HCT116 (cell line): ENCODE measurements at regions not wholly inside any gene's neighbourhood (a gene's known extent, or its start where the extent isn't known, plus 50 kb on each side); places are given as distances from the start of the nearest gene placed in this dataset.

ENCODE experiments used
- ATAC-seq: fragments of 200-7000 bp; cut with Tn5 transposase; 2 replicates; pipeline ENCODE4 v1.9.1; 2020; ENCODE audit warnings: mild to moderate bottlenecking, moderate library complexity
- BruUV-seq: library from RNA; stranded (reverse); fragments of 400-500 nt; replicated peaks from 2 replicates; lab custom pipeline; 2021; lab: Mats Ljungman, UMichigan
- CTCF ChIA-PET: fragments of 300-600 bp; sonication (Branson Sonifier 250); formaldehyde crosslinking; loops from one replicate; lab custom pipeline; 2021; ENCODE audit warnings: antibody characterized with exemption; lab: Charles Lee
- POLR2A ChIA-PET: fragments of 300-600, 350-600 bp; sonication (Branson Sonifier 250); formaldehyde crosslinking; loops from one replicate; lab custom pipeline; 2021; ENCODE audit warnings: antibody characterized with exemption; lab: Charles Lee
- RAD21 ChIA-PET, 2 experiments: fragments of 300-600 bp; sonication (Branson Sonifier 250); formaldehyde crosslinking; loops; one replicate each; lab custom pipeline; 2023; ENCODE audit warnings: low total read pairs in 2 of 2; ENCODE audit not compliant: uncharacterized antibody in 2 of 2, unreplicated experiment in 2 of 2, low non-redundant PET in 1 of 2; lab: Charles Lee
- DNase-seq: peaks from one replicate; pipeline ENCODE4 v3.0.0-alpha.2; 2010; ENCODE audit warnings: low read depth, low spot score
- H2AFZ ChIP-seq: fragments of 200-600 bp; shearing (Covaris generic), sonication (generic); 2 replicates; pipeline ENCODE4 v1.6.1; 2017; ENCODE audit warnings: low read depth, mixed run types, mixed read lengths, antibody characterized with exemption, low read length; ENCODE audit not compliant: poor library complexity, severe bottlenecking
- H3K27ac ChIP-seq: 2 replicates; pipeline ENCODE4 v1.5.1; 2012; ENCODE audit warnings: low read depth, low read length
- H3K27me3 ChIP-seq: fragments of 200-600 bp; sonication (generic); 2 replicates; pipeline ENCODE4 v1.6.1; 2016; ENCODE audit warnings: mixed run types, low read length, mixed read lengths; ENCODE audit not compliant: insufficient read depth
- H3K36me3 ChIP-seq, 2 experiments: fragments of 200-500 bp in 1 of 2; fragments of 200-600 bp in 1 of 2; sonication (Bioruptor generic) in 1 of 2; sonication (generic) in 1 of 2; 2 replicates each; pipeline versions ENCODE4 v1.5.1 to v1.6.1; 2014 to 2016; ENCODE audit warnings: low read length in 2 of 2, inconsistent platforms in 1 of 2, mixed read lengths in 1 of 2, mixed run types in 1 of 2; ENCODE audit not compliant: insufficient read depth in 2 of 2, control insufficient read depth in 1 of 2
- H3K4me1 ChIP-seq, 2 experiments: fragments of 200-600 bp in 1 of 2; sonication (generic) in 1 of 2; 2 replicates each; pipeline versions ENCODE4 v1.5.1 to v1.6.1; 2012 to 2017; ENCODE audit warnings: low read length in 2 of 2, inconsistent platforms in 1 of 2, mild to moderate bottlenecking in 1 of 2, mixed read lengths in 1 of 2, mixed run types in 1 of 2, moderate library complexity in 1 of 2; ENCODE audit not compliant: insufficient read depth in 2 of 2, control insufficient read depth in 1 of 2
- H3K4me2 ChIP-seq: fragments of 200-600 bp; sonication (generic); 2 replicates; pipeline ENCODE4 v1.6.1; 2017; ENCODE audit warnings: mixed run types, low read length, mixed read lengths
- H3K4me3 ChIP-seq, 2 experiments: fragments of 200-600 bp in 1 of 2; sonication (generic) in 1 of 2; replicated peaks in 1 of 2; 2 replicates each; pipeline ENCODE4 v1.5.1; 2011 to 2016; ENCODE audit warnings: low read length in 2 of 2, control low read depth in 1 of 2, low read depth in 1 of 2, mild to moderate bottlenecking in 1 of 2, mixed read lengths in 1 of 2, mixed run types in 1 of 2
- H3K79me2 ChIP-seq: fragments of 200-600 bp; sonication (generic); 2 replicates; pipeline ENCODE4 v1.6.1; 2017; ENCODE audit warnings: mild to moderate bottlenecking, mixed run types, low read length, moderate library complexity, mixed read lengths; ENCODE audit not compliant: insufficient read depth
- H3K9ac ChIP-seq: fragments of 200-600 bp; sonication (generic); 2 replicates; pipeline ENCODE4 v1.6.1; 2016; ENCODE audit warnings: low read length, mixed read lengths
- H3K9me2 ChIP-seq: fragments of 200-600 bp; sonication (generic), shearing (Covaris generic); 2 replicates; pipeline ENCODE4 v1.6.1; 2017; ENCODE audit warnings: mixed run types, mild to moderate bottlenecking, moderate library complexity; ENCODE audit not compliant: insufficient read depth
- H3K9me3 ChIP-seq, 2 experiments: fragments of 200-500 bp in 1 of 2; fragments of 200-600 bp in 1 of 2; sonication (Bioruptor generic) in 1 of 2; sonication (generic) in 1 of 2; 2 replicates each; pipeline ENCODE4 v1.6.1; 2014 to 2017; ENCODE audit warnings: low read length in 2 of 2, mixed read lengths in 2 of 2, inconsistent platforms in 1 of 2, low read depth in 1 of 2, mild to moderate bottlenecking in 1 of 2, mixed run types in 1 of 2, moderate library complexity in 1 of 2; ENCODE audit not compliant: control insufficient read depth in 1 of 2, insufficient read depth in 1 of 2
- H4K20me1 ChIP-seq: fragments of 200-600 bp; sonication (generic), shearing (Covaris generic); 2 replicates; pipeline ENCODE4 v1.6.1; 2017; ENCODE audit warnings: mixed run types, mild to moderate bottlenecking, moderate library complexity; ENCODE audit not compliant: insufficient read depth
- ATF3 ChIP-seq: IDR thresholded peaks from 2 replicates; pipeline ENCODE4 v1.6.1; 2012
- CBX3 ChIP-seq: IDR thresholded peaks from 2 replicates; pipeline ENCODE4 v1.6.1; 2012; ENCODE audit warnings: low read depth
- CEBPB ChIP-seq: IDR thresholded peaks from 2 replicates; pipeline ENCODE4 v1.6.1; 2012; ENCODE audit warnings: low read depth
- EGR1 ChIP-seq: IDR thresholded peaks from 2 replicates; pipeline ENCODE4 v1.6.1; 2012; ENCODE audit warnings: low read depth
- ELF1 ChIP-seq: IDR thresholded peaks from 2 replicates; pipeline ENCODE4 v1.6.1; 2012; ENCODE audit warnings: low read depth, borderline replicate concordance
- EZH2phosphoT487 ChIP-seq: fragments of 200-600 bp; IDR thresholded peaks from 2 replicates; pipeline ENCODE4 v1.6.1; 2018; ENCODE audit warnings: antibody characterized with exemption, borderline replicate concordance
- FOSL1 ChIP-seq: IDR thresholded peaks from 2 replicates; pipeline ENCODE4 v1.6.1; 2012; ENCODE audit warnings: low read depth
- JUND ChIP-seq: IDR thresholded peaks from 2 replicates; pipeline ENCODE4 v1.6.1; 2012
- POLR2A ChIP-seq: IDR thresholded peaks from 2 replicates; pipeline ENCODE4 v1.7.0; 2011; ENCODE audit warnings: borderline replicate concordance; ENCODE audit not compliant: insufficient read depth, insufficient read length; ENCODE audit errors: extremely low read depth
- POLR2AphosphoS5 ChIP-seq: IDR thresholded peaks from 2 replicates; pipeline ENCODE4 v1.6.1; 2011; ENCODE audit warnings: mild to moderate bottlenecking, low read depth, low read length, moderate library complexity
- RAD21 ChIP-seq: IDR thresholded peaks from 2 replicates; pipeline ENCODE4 v1.6.1; 2012; ENCODE audit warnings: low read depth, mild to moderate bottlenecking
- SIN3A ChIP-seq: IDR thresholded peaks from 2 replicates; pipeline ENCODE4 v1.6.1; 2012; ENCODE audit warnings: low read depth
- TCF7L2 ChIP-seq: IDR thresholded peaks from 2 replicates; pipeline ENCODE4 v1.7.0; 2011; ENCODE audit warnings: borderline replicate concordance, inconsistent platforms; ENCODE audit not compliant: insufficient read depth, insufficient read length; ENCODE audit errors: extremely low read depth
- ZFX ChIP-seq: fragments of 450-650 bp; IDR thresholded peaks from 2 replicates; pipeline ENCODE4 v1.6.1; 2017
- ZNF274 ChIP-seq: fragments of 200-500 bp; sonication (Bioruptor generic); IDR thresholded peaks from 2 replicates; pipeline ENCODE4 v1.6.1; 2014; ENCODE audit warnings: mild to moderate bottlenecking, low read depth, low read length, inconsistent platforms
- intact Hi-C: fragments of 100-400 bp; cut with micrococcal nuclease; formaldehyde crosslinking; loops from 2 replicates; pipeline ENCODE4 v1.10.0; 2022
- TF ChIP-seq, protein P1 (sequence below): IDR thresholded peaks from 2 replicates; pipeline ENCODE4 v1.6.1; 2012
- TF ChIP-seq, protein P2 (sequence below): IDR thresholded peaks from 2 replicates; pipeline ENCODE4 v1.6.1; 2012; ENCODE audit warnings: low read depth
- TF ChIP-seq, protein P3 (sequence below), 3 experiments: fragments of 200-600 bp in 1 of 3; sonication (generic) in 1 of 3; IDR thresholded peaks in 2 of 3; conservative IDR thresholded peaks in 1 of 3; 2 replicates each; pipeline ENCODE4 v1.5.1; 2012 to 2017; ENCODE audit warnings: low read depth in 2 of 3, low read length in 2 of 3, antibody characterized with exemption in 1 of 3, borderline replicate concordance in 1 of 3, control low read depth in 1 of 3, mild to moderate bottlenecking in 1 of 3, mixed read lengths in 1 of 3, mixed run types in 1 of 3, moderate library complexity in 1 of 3; ENCODE audit not compliant: insufficient read depth in 1 of 3

DNA sequence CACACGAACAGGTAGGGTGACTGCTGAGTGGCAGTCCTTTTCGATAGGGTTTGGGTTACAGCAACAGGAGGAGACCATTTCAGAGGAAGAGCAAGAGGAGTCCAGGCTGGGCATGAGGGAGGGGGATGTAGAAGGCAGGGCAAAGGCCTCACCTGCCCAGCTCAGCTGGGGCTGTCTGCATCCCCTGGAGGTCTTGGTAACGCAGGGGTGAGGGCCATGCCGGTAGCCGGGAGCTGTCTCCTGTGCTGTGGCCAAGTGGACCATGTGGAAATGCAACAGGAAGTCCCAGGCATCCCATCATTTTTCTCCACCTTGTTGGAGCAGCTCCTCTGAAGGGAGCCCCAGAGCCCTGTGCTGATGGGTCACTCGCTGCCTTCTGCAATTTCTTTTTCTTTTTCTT lies 105.4 kb upstream of the C1orf174 start (continued):
- TF ChIP-seq, protein P1, sequence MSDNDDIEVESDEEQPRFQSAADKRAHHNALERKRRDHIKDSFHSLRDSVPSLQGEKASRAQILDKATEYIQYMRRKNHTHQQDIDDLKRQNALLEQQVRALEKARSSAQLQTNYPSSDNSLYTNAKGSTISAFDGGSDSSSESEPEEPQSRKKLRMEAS = no peak

DNA sequence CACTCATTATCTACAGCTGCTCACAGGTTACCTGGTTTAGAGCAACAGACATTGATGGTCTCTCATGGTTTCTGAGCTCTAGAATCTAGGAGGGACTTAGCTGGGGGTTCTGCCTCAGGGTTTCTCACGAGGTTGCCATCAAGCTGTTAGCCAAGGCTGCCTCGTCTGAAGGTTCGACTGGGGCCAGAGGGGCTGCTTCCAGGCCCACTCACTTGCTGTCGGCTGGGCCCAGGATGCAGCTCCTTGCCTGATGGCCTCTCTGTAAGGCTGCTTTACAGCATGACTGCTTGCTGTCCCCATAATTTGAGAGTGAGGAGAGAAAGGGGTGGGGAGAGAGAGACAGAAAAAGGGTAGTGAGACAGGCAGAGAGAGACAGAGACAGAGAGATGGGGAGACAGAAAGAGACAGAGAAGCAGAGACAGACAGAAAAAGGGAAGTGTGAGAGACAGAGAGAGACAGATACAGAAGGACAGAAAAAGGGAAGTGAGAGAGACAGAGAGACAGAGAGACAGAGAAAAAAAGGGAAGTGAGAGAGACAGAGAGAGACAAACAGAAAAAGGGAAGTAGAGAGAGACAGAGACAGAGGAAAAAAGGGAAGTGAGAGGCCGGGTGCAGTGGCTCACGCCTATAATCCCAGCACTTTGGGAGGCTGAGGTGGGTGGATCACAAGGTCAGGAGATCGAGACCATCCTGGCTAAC lies 106.8 kb upstream of the C1orf174 start:
- Histone ChIP-seq H3K9me3 (no peaks in the 10 kb centered on the region), H4K20me1 (no peaks in the 10 kb centered on the region), H2AFZ (no peak overlapping the region), H3K4me2 (no peak overlapping the region), H3K9me2 (no peaks in the 10 kb centered on the region), H3K36me3 (no peaks in the 10 kb centered on the region), H3K27ac (no peak overlapping the region), H3K27me3 (no peaks in the 10 kb centered on the region), H3K79me2 (no peaks in the 10 kb centered on the region), H3K4me1 (no peaks in the 10 kb centered on the region), H3K4me3 (no peak overlapping the region), H3K9ac (no peak overlapping the region)
- DNase-seq (no peak), ATAC-seq (no peak)
- ChIA-PET RAD21 (interaction anchor here in 1 of 2 experiments (0.6 kb wide), 1 partner anchor 150 kb away, joined by 4 read pairs; no protein-coding TSS in a partner anchor), POLR2A (no interaction called here), CTCF (no interaction called here)
- no TSS peak for BruUV-seq
- intact Hi-C loops = no loop called here
- TF ChIP-seq ZNF274 (no peak), ELF1 (no peak), EZH2phosphoT487 (no peak), POLR2AphosphoS5 (no peak), POLR2A (no peak), SIN3A (no peak), TCF7L2 (no peak), FOSL1 (no peak), CBX3 (no peak), ZFX (no peak), EGR1 (no peak), JUND (no peak), ATF3 (no peak), RAD21 (no peak), CEBPB (no peak)
- TF ChIP-seq, protein P2, sequence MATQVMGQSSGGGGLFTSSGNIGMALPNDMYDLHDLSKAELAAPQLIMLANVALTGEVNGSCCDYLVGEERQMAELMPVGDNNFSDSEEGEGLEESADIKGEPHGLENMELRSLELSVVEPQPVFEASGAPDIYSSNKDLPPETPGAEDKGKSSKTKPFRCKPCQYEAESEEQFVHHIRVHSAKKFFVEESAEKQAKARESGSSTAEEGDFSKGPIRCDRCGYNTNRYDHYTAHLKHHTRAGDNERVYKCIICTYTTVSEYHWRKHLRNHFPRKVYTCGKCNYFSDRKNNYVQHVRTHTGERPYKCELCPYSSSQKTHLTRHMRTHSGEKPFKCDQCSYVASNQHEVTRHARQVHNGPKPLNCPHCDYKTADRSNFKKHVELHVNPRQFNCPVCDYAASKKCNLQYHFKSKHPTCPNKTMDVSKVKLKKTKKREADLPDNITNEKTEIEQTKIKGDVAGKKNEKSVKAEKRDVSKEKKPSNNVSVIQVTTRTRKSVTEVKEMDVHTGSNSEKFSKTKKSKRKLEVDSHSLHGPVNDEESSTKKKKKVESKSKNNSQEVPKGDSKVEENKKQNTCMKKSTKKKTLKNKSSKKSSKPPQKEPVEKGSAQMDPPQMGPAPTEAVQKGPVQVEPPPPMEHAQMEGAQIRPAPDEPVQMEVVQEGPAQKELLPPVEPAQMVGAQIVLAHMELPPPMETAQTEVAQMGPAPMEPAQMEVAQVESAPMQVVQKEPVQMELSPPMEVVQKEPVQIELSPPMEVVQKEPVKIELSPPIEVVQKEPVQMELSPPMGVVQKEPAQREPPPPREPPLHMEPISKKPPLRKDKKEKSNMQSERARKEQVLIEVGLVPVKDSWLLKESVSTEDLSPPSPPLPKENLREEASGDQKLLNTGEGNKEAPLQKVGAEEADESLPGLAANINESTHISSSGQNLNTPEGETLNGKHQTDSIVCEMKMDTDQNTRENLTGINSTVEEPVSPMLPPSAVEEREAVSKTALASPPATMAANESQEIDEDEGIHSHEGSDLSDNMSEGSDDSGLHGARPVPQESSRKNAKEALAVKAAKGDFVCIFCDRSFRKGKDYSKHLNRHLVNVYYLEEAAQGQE = no peak
- TF ChIP-seq, protein P1 = no peak
- TF ChIP-seq, protein P3, sequence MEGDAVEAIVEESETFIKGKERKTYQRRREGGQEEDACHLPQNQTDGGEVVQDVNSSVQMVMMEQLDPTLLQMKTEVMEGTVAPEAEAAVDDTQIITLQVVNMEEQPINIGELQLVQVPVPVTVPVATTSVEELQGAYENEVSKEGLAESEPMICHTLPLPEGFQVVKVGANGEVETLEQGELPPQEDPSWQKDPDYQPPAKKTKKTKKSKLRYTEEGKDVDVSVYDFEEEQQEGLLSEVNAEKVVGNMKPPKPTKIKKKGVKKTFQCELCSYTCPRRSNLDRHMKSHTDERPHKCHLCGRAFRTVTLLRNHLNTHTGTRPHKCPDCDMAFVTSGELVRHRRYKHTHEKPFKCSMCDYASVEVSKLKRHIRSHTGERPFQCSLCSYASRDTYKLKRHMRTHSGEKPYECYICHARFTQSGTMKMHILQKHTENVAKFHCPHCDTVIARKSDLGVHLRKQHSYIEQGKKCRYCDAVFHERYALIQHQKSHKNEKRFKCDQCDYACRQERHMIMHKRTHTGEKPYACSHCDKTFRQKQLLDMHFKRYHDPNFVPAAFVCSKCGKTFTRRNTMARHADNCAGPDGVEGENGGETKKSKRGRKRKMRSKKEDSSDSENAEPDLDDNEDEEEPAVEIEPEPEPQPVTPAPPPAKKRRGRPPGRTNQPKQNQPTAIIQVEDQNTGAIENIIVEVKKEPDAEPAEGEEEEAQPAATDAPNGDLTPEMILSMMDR (IDR thresholded peaks at IDR 0.05 in 2 of 3, conservative IDR thresholded peaks at IDR 0.05 in 1 of 3; ENCODE audit: borderline replicate concordance in 1 of 3, insufficient read depth in 1 of 3, low read depth in 2 of 3, low read length in 2 of 3) = no peak
